B cell (primary cell): ENCODE measurements at regions not wholly inside any gene's neighbourhood (a gene's known extent, or its start where the extent isn't known, plus 50 kb on each side); places are given as distances from the start of the nearest gene placed in this dataset.
"Not testable (repeated sequence)": the region's sequence is repeated elsewhere in the genome, so short reads cannot be mapped to it uniquely, and the experiment has no call there.

Experiments used
- ATAC-seq: fragments of 200-7000 bp; cut with Tn5 transposase; one replicate; pipeline ENCODE4 v1.10.0; 2021; ENCODE audit warnings: low read depth, mild to moderate bottlenecking, moderate number of reproducible peaks, moderate library complexity
- CTCF ChIA-PET: fragments of 350-600 bp; sonication (Branson Sonifier 250); formaldehyde crosslinking; loops from one replicate; lab custom pipeline; 2021; ENCODE audit warnings: antibody characterized with exemption, inconsistent platforms; lab: Charles Lee
- POLR2A ChIA-PET: fragments of 350-600 bp; sonication (Branson Sonifier 250); formaldehyde crosslinking; loops from one replicate; lab custom pipeline; 2021; ENCODE audit warnings: antibody characterized with exemption; lab: Charles Lee
- DNase-seq: peaks from one replicate; pipeline ENCODE4 v3.0.0; 2013
- H2AFZ ChIP-seq: 2 replicates; pipeline ENCODE4 v1.6.1; 2012; ENCODE audit warnings: mild to moderate bottlenecking, low read depth, low read length; ENCODE audit not compliant: insufficient read depth, poor library complexity, severe bottlenecking
- H3K27ac ChIP-seq, 2 donors: 1 replicate in 1 of 2; 2 replicates in 1 of 2; pipeline ENCODE4 v1.5.1; 2012 to 2013; ENCODE audit warnings: low read length in 2 of 2, mild to moderate bottlenecking in 2 of 2, moderate library complexity in 1 of 2
- H3K27me3 ChIP-seq, 4 experiments: fragments of 200-600 bp in 1 of 4; sonication (generic) in 1 of 4; replicated peaks in 1 of 4; 1 replicate in 2 of 4; 2 replicates in 2 of 4; pipeline versions ENCODE4 v1.6.1 to v1.7.0; 2013 to 2016; ENCODE audit warnings: low read length in 3 of 4, mild to moderate bottlenecking in 2 of 4, mixed read lengths in 1 of 4, moderate library complexity in 1 of 4; ENCODE audit not compliant: insufficient read depth in 4 of 4, control insufficient read depth in 3 of 4; ENCODE audit errors: control extremely low read depth in 1 of 4
- H3K36me3 ChIP-seq, 2 experiments: replicated peaks in 1 of 2; 1 replicate in 1 of 2; 2 replicates in 1 of 2; pipeline versions ENCODE4 v1.6.1 to v1.7.1; 2013; ENCODE audit warnings: low read length in 1 of 2; ENCODE audit not compliant: insufficient read depth in 2 of 2, control insufficient read depth in 1 of 2; ENCODE audit errors: control extremely low read depth in 1 of 2, extremely low read depth in 1 of 2
- H3K4me1 ChIP-seq, 2 donors: fragments of 200-600 bp in 1 of 2; sonication (generic) in 1 of 2; 1 replicate in 1 of 2; 2 replicates in 1 of 2; pipeline versions ENCODE4 v1.5.1 to v1.6.1; 2013 to 2017; ENCODE audit warnings: low read length in 2 of 2; ENCODE audit not compliant: control insufficient read depth in 2 of 2, insufficient read depth in 2 of 2
- H3K4me2 ChIP-seq: replicated peaks from 2 replicates; pipeline ENCODE3; 2012; ENCODE audit warnings: mild to moderate bottlenecking, low read depth, low read length; ENCODE audit not compliant: poor library complexity, severe bottlenecking
- H3K4me3 ChIP-seq, 5 experiments: fragments of 200-600 bp in 1 of 5; sonication (generic) in 1 of 5; 1 replicate in 3 of 5; 2 replicates in 2 of 5; pipeline versions ENCODE4 v1.5.1 to v1.7.0; 2011 to 2016; ENCODE audit warnings: low read length in 4 of 5, mild to moderate bottlenecking in 4 of 5, low read depth in 2 of 5, control low read depth in 1 of 5, moderate library complexity in 1 of 5; ENCODE audit not compliant: insufficient read depth in 1 of 5; ENCODE audit errors: control extremely low read depth in 1 of 5, extremely low read depth in 1 of 5
- H3K79me2 ChIP-seq: fragments of 200-600 bp; sonication (generic); one replicate; pipeline ENCODE4 v1.6.0; 2016; ENCODE audit warnings: low read length; ENCODE audit not compliant: control insufficient read depth, insufficient read depth
- H3K9ac ChIP-seq: fragments of 200-600 bp; sonication (generic); 2 replicates; pipeline ENCODE4 v1.6.1; 2017; ENCODE audit warnings: mild to moderate bottlenecking, low read length, moderate library complexity
- H3K9me3 ChIP-seq, 3 donors: one replicate each; pipeline versions ENCODE4 v1.6.1 to v1.7.1; 2013; ENCODE audit warnings: low read length in 2 of 3; ENCODE audit not compliant: control insufficient read depth in 2 of 3, insufficient read depth in 1 of 3; ENCODE audit errors: control extremely low read depth in 1 of 3
- H4K20me1 ChIP-seq: 2 replicates; pipeline ENCODE4 v1.6.0; 2012; ENCODE audit warnings: mild to moderate bottlenecking, low read length; ENCODE audit not compliant: insufficient read depth, control insufficient read depth, poor library complexity, severe bottlenecking
- H3K27ac Mint-ChIP-seq: one replicate; pipeline ENCODE4 v1.8.0; 2021; ENCODE audit warnings: mixed read lengths
- H3K27me3 Mint-ChIP-seq: one replicate; pipeline ENCODE4 v1.8.0; 2021; ENCODE audit warnings: mixed read lengths
- H3K4me1 Mint-ChIP-seq: one replicate; pipeline ENCODE4 v1.8.0; 2021; ENCODE audit warnings: mixed read lengths
- H3K4me3 Mint-ChIP-seq: one replicate; pipeline ENCODE4 v1.8.0; 2021; ENCODE audit warnings: mixed read lengths
- H3K9me3 Mint-ChIP-seq: one replicate; pipeline ENCODE4 v1.8.0; 2022; ENCODE audit warnings: mixed read lengths; ENCODE audit not compliant: insufficient read depth
- EZH2 ChIP-seq: IDR thresholded peaks from 2 replicates; pipeline ENCODE4 v1.6.1; 2012; ENCODE audit warnings: borderline replicate concordance, low read depth, mild to moderate bottlenecking, moderate library complexity, low read length; ENCODE audit not compliant: insufficient read depth, poor library complexity, severe bottlenecking
- WGBS: methylation state at CpG from one replicate; pipeline ENCODE4 v1.1.5; 2013; ENCODE audit warnings: missing lambda C conversion rate; ENCODE audit not compliant: insufficient coverage; 5-methylcytosine and 5-hydroxymethylcytosine counted together
- intact Hi-C: fragments of 100-400 bp; cut with micrococcal nuclease; formaldehyde crosslinking; loops from one replicate; pipeline ENCODE4 v1.10.0; 2022
- TF ChIP-seq, protein P1 (sequence below): fragments of 200-600 bp; IDR thresholded peaks from one replicate; pipeline ENCODE4 v1.8.0; 2022; ENCODE audit warnings: antibody characterized with exemption, mild to moderate bottlenecking

- 86% methylated on average over 1 of the region's 7 CpGs for WGBS
- Histone ChIP-seq H3K4me3 (no peak overlapping the region), H3K9me3 (no peaks in the 10 kb centered on the region), H3K27me3 (no peaks in the 10 kb centered on the region), H4K20me1 (no peaks in the 10 kb centered on the region), H3K4me1 (no peaks in the 10 kb centered on the region), H2AFZ (no peak overlapping the region), H3K9ac (no peak overlapping the region), H3K79me2 (no peaks in the 10 kb centered on the region), H3K4me2 (no peak overlapping the region), H3K27ac (no peak overlapping the region), H3K36me3 (no peaks in the 10 kb centered on the region)
- Mint-ChIP-seq H3K27ac (no peak overlapping the region), H3K4me1 (no peaks in the 10 kb centered on the region), H3K9me3 (peaks cover 9% of the 10 kb centered on the region), H3K4me3 (no peak overlapping the region), H3K27me3 (no peaks in the 10 kb centered on the region)
- intact Hi-C loops, result no loop called here
- ATAC-seq (no peak), DNase-seq (no peak)
- TF ChIP-seq EZH2, result no peak
- TF ChIP-seq, protein P1, sequence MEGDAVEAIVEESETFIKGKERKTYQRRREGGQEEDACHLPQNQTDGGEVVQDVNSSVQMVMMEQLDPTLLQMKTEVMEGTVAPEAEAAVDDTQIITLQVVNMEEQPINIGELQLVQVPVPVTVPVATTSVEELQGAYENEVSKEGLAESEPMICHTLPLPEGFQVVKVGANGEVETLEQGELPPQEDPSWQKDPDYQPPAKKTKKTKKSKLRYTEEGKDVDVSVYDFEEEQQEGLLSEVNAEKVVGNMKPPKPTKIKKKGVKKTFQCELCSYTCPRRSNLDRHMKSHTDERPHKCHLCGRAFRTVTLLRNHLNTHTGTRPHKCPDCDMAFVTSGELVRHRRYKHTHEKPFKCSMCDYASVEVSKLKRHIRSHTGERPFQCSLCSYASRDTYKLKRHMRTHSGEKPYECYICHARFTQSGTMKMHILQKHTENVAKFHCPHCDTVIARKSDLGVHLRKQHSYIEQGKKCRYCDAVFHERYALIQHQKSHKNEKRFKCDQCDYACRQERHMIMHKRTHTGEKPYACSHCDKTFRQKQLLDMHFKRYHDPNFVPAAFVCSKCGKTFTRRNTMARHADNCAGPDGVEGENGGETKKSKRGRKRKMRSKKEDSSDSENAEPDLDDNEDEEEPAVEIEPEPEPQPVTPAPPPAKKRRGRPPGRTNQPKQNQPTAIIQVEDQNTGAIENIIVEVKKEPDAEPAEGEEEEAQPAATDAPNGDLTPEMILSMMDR, result no peak
- ChIA-PET CTCF (interaction anchor here (1.0 kb wide), 1 partner anchor 28 kb away, joined by 4 read pairs; no protein-coding TSS in a partner anchor), POLR2A (no interaction called here)
Measured at GRCh38 chr3:65126527-65127410, 439.0 kb upstream of the ADAMTS9 start.

GRCh38 chr3:65120156-65120555 lies 432.4 kb upstream of the ADAMTS9 start:
- 94% methylated on average over 10 of the region's 13 CpGs for WGBS
- peaks cover 11% of the 10 kb centered on the region for H3K9me3 Mint-ChIP-seq
- not testable (repeated sequence) for H2AFZ ChIP-seq

More at GRCh38 chr3:65120156-65120555, 432.4 kb upstream of the ADAMTS9 start:
- DNase-seq, ATAC-seq, H3K79me2 ChIP-seq, H3K4me2 ChIP-seq, H3K4me3 ChIP-seq, H3K4me1 ChIP-seq, H3K27ac ChIP-seq, H3K9ac ChIP-seq, H3K27ac Mint-ChIP-seq, H3K4me1 Mint-ChIP-seq, H3K4me3 Mint-ChIP-seq, H3K27me3 ChIP-seq, H3K27me3 Mint-ChIP-seq, intact Hi-C loops, H3K9me3 ChIP-seq, POLR2A ChIA-PET, H4K20me1 ChIP-seq, CTCF ChIA-PET, H3K36me3 ChIP-seq: not testable (repeated sequence)
